Suprapubic skin (tissue), 3 donors: ENCODE measurements at regions not wholly inside any gene's neighbourhood (a gene's known extent, or its start where the extent isn't known, plus 50 kb on each side); places are given as distances from the start of the nearest gene placed in this dataset.

ENCODE experiments used
- CTCF ChIP-seq, 2 donors: fragments of 200-600 bp in 1 of 2; fragments of 450-650 bp in 1 of 2; sonication (generic) in 1 of 2; IDR thresholded peaks; one replicate each; pipeline ENCODE4 v1.5.1; 2016 to 2019; ENCODE audit warnings: antibody characterized with exemption in 2 of 2, mild to moderate bottlenecking in 1 of 2, moderate library complexity in 1 of 2
- EP300 ChIP-seq: sonication (generic); formaldehyde crosslinking; IDR thresholded peaks from one replicate; pipeline ENCODE4 v1.6.1; 2017; ENCODE audit warnings: antibody characterized with exemption
- POLR2A ChIP-seq, 2 donors: fragments of 450-650 bp; IDR thresholded peaks; one replicate each; pipeline ENCODE4 v1.6.1; 2017; ENCODE audit warnings: antibody characterized with exemption in 2 of 2, mild to moderate bottlenecking in 2 of 2, moderate library complexity in 2 of 2

- no peak for TF ChIP-seq CTCF (IDR thresholded peaks at IDR 0.05)
- TF ChIP-seq EP300, result no peak
- no peak for TF ChIP-seq POLR2A (IDR thresholded peaks at IDR 0.05)
These were observed 677.5 kb downstream of the ACTL7B start for GRCh38 chr9:108178318-108178717.
